Midbrain (tissue), 1 donor: ENCODE measurements at regions not wholly inside any gene's neighbourhood (a gene's known extent, or its start where the extent isn't known, plus 50 kb on each side); places are given as distances from the start of the nearest gene placed in this dataset.
"Not testable (repeated sequence)": the region's sequence is repeated elsewhere in the genome, so short reads cannot be mapped to it uniquely, and the experiment has no call there.

ENCODE experiments used
- DNase-seq: peaks from one replicate; lab custom pipeline; 2025; lab: John Stamatoyannopoulos, UW

DNA sequence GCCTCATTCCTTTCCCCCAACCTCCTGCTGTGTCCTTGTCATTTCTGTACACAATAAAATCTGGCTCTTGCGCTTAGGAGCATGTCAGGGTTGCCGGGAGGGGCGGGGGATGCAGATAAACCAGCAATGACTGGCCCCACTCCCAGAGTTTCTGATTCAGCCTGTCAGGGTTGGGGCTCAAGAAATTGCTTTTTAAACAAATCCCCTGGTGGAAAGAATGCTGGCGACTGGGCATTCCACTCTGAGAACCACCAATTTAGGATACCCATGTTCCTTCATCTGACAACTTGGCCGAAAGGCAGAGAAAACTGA, 376.4 kb downstream of the TCERG1L start:
- no peak for DNase-seq

DNA sequence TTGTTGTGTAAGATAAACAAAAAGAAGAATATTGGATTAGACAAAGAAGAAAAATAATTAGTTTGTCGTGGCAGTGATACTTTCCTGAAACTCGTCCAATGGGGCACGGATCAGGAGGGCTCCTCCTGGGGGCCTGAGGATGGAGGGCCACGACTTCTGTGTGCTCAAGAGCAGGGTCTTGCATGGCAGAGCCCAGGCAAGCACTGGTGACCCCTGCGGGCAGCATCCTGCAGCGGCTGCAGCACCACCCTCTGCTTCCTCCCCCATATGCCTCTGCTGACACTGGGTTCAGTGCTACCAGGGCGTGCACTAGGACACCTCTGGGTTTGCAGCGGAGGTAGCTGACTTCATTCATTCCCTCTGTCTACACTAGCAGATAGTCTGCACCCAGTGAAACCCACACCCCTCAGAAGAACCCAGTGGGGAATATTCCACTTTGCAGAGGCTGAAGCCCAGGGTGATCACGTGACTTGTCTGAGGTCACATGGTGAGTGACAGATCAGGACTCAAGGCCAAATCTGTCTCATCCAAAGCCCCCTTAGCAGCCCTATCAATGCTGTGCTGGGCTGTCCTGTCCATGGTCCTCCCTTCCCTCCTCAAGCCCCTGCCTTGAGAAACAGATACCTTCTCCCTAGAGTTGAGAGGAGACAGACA, 375.5 kb downstream of the TCERG1L start:
- no peak for DNase-seq

DNA sequence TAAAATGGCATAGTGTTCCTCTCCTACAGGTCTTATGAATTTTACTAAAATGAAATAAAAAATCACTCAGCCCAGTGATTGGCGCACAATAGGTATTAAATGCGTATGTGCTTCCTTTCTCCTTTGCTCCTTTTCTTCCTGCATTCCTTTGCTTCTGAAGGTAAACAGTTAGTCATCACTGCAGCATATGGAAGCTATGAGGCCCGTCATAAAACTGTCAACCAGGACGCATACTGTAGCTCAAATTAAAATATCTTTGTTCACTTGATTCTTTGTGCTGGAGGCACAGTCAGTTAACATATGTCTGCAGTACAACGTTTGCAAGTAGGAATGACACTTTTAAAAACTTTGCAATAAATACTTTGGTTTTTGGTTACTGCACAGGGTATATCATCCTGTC, 374.7 kb downstream of the TCERG1L start:
- no peak for DNase-seq

DNA sequence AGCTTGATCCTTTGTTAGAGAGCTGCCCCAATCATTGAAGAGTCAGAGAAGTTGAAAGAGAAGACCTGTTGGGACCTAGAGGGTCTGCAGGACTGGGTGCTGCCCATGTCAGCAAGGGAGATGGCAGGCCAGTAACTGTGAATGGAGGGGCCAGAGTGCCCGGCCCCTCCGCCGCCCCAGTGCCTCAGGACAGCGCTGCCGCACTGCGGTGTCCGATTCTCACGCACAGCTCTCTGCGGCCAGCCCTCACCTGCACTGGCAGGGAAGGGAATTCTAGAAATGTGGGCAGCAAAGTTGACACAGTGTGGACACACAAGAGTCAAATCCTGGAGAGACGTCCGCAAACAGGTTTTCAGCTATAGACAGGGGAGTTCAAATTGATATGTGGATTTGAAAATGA, 373.5 kb downstream of the TCERG1L start:
- no peak for DNase-seq

DNA sequence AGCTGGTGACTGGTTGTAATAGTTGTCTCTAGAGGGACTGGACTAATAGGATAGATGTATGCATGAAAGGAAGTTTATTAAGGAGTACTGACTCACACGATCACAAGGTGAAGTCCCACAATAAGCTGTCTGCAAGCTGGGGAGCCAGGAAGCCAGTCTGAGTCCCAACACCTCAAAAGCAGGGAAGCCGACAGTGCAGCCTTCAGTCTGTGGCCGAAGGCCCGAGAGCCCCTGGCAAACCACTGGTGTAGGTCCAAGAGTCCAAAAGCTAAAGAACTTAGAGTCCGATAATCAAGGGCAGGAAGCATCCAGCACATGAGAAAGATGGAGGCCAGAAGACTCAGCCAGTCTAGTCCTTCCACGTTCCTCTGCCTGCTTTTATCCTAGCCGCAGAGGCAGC, 372.6 kb downstream of the TCERG1L start:
- not testable (repeated sequence) for DNase-seq

DNA sequence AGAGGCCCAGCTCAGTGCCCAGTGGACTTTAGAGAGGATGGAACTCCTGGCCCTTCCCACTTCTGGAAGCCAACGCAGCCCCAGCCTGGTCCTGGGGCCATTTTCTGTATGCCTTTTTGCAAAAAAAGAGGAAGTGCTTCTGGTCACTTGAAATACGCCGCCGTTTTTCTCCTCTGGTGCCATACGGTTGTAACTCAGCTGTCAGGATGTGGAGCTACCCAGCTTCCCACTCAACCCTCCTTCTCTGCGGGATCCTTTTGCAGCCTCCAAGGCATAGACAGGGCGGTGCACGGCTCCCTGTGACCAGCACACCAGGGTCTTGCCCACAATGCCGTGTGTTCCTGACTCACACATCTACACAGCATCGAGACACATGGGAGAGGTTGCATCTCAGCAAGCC, 369.6 kb downstream of the TCERG1L start:
- DNase-seq: no peak

DNA sequence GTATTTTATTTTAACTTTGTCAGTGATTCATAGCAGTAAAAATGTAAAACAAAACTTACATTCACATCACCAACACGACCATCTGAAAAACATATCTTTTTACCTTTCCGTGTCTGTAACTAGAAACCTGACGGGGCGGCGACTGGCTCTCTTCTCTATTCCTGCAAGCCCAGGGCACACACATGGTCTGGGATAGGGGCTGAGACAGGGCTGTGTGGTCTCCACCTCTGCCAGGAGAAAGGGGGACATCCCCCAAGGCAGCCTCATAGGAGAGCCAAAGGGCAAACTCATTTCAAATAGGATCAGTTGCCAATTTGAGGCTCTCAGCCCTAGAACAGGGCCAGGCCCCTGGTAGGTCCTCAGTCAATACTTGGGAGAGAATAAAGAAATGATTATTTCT, 359.4 kb downstream of the TCERG1L start:
- no peak for DNase-seq

DNA sequence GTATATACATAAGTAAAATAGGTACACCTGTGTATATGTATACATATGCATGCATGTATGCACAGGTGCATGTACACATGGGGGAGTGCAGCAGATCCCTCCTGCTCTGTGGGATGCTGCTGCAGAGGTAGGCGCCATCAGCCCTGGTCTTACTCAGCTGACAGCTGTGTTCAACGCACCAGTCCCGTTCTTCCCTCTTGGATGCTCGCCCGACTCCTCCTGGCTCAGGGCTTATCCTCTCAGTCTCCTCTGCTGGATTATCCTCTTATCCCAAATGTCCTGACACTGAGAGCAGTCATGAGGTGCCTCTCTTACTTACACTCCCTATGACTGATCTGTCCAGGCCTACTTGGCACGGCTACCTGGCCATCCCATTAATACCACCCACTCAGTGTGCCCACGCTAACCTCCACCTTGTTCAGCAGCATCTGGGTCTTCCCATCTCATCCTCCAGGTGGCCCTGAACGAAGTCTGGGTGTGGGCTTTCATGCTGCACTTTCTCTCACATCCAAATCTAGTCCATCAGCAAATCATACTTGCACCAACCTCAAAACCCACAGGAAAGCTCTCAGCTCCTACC, 357.1 kb downstream of the TCERG1L start:
- no peak for DNase-seq

DNA sequence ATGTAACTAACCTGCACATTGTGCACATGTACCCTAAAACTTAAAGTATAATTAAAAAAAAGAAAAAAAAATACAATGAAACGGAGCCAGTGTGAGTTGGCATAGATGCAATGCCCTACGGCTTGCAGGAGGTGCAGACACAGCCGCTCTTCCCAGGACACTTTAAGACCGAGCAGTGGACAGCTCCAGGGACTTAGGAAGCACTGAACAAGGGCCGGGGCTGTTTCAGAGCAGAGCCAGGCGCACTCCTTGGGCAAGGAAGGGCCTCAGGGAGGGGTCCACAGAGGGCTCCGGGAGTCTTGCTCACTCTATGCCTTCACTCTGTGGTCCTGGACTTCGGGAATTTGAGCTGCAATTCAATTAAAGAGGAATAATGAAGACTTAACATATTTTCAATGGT, 355.3 kb downstream of the TCERG1L start:
- no peak for DNase-seq

DNA sequence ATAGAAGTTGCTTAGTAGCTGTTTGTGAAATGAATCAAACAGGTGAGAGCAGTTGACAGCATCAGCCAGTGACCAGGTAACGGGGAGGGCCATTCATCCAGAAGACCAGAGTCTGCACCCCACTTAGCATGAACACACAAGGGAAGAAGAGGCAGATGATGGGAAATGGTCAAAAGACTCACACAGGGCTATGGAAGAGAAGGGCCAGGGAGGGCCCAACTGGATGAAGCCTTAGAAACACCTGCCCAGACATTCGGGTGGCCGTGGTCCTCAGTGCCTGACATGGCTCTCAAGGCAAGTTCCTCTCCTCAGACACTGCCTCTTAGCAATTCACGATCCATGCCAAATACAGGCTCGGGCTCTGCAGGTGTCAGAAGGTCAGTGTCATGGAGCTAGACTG, 354.1 kb downstream of the TCERG1L start:
- no peak for DNase-seq

DNA sequence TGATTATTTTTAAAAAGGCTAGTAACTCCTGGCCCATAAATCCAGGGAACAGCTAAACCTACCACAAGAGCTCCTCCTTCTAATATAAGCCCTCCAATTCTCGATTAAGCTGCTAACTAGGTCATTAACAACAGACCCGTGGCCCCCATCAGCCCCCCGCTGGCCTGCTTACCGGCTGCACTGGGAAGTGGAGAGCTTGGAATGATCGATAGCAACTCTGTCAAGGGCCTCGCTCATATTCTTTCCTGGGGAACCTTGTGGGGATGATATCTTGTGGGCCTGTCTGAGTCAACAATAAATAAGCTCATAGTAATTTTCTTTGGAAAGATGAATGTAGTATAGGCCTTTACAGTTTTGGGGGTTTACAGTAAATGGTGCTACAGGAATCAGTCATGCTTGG, 353.5 kb downstream of the TCERG1L start:
- DNase-seq: no peak

DNA sequence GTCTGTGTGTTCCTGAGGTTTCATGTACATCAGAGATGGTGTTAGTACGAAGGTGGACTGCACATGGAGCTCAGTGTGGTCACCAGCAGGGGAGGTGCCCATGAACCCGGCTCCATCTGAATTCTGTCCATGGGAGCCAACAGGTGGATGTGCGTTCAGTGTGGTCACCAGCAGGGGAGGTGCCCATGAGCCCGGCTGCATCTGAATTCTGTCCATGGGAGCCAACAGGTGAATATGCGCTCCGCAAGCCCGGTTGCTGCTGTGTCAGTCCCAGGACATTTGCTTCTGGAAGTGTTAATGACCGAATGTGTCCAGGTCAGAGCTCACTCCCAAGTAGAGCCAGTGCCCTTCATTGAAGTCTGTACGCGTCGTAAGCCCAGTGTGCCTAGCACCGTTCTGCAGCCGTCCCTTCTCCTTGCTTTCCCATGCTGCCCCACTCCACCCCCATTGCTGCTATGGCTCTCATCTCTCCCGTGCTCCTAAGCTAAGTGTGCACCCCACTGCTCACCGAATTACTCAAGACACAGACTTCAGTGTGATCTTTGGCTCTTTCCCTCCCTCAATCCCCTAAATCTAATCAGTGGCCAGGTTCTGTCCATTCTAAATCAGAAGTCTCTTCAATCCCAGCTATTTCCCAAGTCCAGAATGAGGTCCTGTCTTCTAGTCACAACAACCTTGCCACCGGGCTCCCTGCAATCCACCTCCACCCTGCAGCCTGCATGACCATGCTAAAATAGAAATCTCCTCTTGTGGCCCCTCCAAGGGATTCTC, 352.4 kb downstream of the TCERG1L start:
- no peak for DNase-seq

DNA sequence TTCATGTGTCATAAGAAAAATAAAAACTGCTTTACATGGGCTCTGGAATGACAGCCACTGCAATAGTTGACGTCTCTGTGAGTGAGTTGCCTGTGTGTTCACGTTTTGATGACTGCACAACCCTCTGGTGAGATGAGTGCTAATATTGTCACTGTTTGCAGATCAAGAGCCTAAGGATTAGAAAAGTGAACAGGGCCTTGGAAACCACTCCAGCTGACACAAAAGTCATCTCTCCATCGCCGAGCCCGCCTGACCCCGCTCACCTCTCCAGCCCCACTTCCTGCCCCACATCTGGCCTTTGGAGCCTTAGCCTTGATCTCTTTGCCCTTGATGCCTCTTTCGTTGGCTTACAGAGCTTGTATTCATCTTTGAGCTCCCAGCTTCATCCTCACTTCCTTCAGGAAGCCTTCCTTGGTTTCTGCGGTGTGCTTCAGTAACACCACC, 351.7 kb downstream of the TCERG1L start:
- no peak for DNase-seq

DNA sequence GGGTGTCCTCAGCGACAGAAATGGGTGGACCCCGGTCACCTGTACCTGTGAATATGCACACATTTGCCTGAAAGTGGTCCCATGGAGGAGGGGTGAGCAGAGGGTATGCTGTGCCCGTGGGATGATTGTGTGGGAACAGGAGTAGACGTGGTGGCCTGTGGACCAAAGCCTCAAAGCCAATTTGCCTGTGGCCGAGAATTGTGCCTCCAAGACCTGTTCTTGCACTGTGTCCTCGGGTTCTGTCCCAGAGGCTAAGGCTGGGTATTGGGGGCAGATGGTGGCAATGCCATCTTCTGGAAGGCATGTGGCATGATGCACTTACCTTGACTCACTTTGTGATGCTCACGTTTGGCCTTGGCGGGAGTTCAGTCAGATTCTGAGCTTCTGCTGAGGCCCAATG, 351.0 kb downstream of the TCERG1L start:
- DNase-seq: no peak

DNA sequence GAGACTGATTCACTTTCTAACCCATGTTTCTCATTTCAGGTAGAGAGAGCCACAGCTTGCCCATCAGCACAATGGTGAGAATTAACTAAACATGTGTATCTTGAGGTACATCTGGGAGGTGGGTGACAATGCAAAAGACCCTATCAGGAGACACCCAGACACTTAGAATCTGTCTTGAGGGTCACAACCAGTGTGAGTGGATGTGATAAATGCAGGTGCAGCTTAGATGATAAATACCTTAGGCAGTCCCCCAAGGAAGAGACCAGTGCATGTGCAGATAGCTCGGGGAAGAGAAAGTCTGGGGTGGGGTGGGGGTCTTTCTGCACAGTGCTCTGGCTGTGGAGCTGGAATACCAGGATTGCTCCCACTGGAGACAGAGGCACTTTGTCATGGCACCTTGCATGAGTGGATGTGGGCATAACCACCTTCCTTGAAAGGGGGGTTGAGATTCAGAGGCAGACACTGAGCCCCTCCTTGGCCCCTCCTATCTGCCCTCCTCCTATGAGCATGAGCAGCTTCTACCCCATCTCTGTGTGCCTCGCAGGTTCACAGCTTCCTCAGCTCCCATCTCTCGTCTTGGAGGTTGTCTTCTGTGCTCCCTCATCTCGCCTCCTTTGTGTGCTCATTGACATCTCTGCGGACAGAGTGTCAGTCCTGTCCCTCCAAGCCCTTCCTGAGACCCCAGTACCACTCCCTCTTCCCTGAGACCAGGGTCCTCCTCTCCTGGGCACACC, 349.8 kb downstream of the TCERG1L start:
- no peak for DNase-seq

DNA sequence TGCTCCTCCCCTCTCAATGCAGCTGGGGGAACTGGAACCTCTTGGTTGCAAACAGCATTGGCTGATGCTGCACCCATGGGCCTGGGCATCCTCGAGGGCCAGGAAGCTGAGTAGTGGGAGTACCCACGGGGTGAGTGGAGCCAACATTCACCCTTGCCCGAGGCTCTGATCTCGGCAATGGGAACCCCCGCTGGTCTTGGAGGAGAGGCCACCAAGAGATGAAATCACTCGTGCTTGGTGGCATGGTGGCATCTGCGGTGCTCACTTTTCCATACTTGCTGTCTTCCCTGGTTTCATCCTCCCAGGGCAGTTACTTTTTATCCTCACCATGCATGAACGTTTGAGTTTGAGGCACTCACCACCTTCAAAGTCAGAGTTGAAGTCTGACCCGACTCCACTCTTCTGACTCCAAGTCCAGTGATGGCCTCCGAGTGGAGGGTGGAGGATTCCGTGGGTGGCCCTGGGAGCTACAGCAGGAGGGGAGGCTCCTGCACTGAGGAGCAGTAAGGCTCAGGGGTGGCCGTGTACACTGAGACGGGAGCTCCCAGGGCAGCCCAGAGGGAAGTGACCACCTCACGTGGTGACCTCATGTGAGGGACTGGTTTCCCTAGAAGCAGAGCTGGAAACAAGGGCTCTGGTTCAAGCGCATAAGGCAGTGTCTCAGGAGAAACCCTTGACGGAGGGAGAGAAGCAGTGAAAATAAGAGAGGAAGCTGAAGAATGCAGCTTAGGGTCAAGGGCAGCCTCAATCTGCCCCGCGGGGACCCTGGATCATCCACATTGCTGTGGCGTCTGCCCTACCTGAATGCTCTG, 349.1 kb downstream of the TCERG1L start:
- no peak for DNase-seq

DNA sequence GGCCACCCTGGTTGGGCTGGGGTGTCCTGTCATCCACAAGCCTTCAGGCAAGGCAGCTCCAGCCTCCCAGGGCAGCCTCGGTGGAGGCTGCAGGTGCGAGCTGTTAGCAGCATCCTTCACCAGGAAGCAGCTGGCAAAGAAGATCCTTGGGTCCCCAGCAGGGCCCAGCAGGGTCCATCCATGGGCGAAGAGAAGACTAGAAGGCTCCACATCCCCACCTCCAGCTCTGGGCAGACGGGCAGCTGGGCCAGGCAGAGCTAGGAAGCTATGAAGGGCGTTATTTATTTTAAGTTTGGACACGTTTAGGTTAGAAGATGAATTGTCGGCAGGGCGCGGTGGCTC, 348.5 kb downstream of the TCERG1L start:
- DNase-seq: no peak

DNA sequence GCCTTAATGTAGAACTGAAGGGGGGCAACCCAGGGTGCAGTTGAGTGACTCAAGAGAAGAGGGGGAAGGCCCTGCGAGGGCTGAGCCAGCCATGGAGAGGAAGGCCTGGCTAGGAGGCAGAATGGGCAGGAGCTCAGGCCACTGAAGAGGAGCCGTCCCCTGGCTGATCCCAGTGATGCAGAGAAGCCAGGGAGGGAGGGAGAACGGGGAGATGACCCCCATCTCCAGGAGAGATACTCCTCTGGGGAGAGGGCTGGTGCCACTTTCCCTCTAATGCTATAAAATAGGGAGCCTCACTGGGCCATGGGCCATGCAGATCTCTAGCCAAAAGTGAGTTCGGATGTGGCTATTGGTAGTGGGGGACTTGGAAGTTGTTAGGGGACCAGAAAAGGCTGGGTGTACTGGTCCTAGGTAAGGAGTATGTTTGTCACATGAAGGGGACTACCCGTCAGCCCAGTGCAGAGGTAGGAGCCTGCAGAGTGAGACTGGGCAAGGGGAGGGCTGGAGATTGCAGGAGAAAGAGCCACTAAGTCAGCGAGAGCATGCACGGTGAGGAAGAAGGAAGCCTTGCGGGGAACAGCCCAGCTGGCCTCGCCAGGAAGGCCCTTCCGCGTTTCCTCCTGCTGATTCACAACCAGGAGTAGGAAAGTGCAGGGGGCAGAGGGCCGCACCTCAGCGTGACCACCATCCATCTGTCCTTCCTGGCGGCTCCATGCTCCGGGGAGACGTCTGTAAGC, 347.6 kb downstream of the TCERG1L start:
- no peak for DNase-seq

DNA sequence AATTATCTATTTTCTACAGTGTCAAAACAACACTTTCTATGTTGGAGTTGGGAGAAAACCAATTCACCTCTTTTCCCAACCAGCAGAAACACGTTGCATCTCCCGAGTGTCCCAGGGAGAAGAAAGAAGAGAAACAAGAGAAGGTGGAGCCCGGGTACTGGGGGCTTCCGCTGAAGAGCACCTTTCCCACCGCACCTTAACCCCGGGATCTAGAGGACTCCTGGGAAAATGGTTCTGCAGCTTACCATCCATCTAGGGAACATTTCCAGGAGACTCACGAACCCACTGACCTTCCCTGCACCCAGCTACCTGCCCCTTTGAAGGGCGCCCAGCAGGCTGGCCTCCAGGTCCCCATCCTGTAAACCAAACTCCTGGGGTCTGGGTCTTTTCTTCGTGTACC, 346.8 kb downstream of the TCERG1L start:
- DNase-seq: no peak

DNA sequence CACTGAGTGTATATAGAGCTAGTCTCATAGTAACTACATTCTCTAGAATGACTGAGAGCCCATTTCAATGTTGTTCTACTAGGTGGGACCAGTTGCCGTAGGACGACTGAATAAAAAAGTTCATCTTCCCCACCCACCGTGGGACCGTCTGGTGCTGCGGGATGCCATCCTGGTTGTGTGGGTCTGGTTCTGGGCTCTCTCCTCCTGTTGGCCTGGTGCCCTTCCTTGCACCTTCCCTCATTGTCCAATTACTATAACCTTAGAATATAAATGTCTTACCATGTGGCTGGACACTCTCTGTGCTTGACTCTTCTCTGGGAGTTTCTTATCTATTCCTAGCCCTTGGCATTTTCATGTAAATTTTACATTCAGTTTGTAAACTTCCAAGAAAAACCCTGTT, 344.4 kb downstream of the TCERG1L start:
- DNase-seq: no peak

DNA sequence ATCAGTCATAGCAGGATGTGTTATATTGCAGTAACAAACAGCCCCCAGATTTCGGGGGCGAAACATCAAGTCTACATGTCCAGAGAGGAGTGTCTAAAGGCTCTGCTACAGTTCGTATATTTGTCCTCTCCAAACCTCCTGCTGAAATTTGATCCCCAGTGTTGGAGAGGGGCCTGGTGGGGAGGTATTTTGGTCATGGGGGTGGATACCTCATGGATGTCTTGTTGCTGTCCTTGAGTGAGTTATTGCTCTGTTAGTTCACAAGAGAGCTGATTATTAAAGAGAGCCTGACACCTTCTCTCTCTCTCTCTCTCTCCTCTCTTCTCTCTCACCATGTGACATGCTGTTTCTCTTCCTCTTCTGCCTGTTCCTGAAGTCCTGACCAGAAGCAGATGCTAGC, 343.7 kb downstream of the TCERG1L start:
- DNase-seq: no peak

DNA sequence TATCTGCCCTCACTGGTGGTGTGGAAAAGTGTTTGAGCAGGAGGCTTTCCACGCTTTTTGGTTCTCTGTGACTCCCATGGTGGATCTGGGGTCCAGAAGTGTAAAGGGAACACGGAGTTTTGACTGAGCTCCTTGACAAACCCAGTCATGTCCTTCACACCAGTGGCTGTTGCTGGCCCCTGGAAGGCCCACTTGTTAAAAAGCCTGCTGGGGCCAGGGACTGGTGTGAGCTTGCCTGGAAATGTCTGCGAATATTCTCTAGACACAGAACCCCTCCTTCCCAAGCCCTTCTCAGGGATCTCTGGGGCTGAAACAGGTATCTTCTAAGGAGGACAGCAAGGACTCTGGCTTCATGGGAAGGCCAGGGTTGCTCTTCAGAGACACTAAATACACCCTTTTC, 343.0 kb downstream of the TCERG1L start:
- no peak for DNase-seq
